HuH-7.5 (cell line): ENCODE measurements at regions not wholly inside any gene's neighbourhood (a gene's known extent, or its start where the extent isn't known, plus 50 kb on each side); places are given as distances from the start of the nearest gene placed in this dataset.
"Not testable (repeated sequence)": the region's sequence is repeated elsewhere in the genome, so short reads cannot be mapped to it uniquely, and the experiment has no call there.

ENCODE experiments used
- DNase-seq: peaks from one replicate; pipeline ENCODE4 v3.0.0; 2011; ENCODE audit warnings: low spot score

DNA sequence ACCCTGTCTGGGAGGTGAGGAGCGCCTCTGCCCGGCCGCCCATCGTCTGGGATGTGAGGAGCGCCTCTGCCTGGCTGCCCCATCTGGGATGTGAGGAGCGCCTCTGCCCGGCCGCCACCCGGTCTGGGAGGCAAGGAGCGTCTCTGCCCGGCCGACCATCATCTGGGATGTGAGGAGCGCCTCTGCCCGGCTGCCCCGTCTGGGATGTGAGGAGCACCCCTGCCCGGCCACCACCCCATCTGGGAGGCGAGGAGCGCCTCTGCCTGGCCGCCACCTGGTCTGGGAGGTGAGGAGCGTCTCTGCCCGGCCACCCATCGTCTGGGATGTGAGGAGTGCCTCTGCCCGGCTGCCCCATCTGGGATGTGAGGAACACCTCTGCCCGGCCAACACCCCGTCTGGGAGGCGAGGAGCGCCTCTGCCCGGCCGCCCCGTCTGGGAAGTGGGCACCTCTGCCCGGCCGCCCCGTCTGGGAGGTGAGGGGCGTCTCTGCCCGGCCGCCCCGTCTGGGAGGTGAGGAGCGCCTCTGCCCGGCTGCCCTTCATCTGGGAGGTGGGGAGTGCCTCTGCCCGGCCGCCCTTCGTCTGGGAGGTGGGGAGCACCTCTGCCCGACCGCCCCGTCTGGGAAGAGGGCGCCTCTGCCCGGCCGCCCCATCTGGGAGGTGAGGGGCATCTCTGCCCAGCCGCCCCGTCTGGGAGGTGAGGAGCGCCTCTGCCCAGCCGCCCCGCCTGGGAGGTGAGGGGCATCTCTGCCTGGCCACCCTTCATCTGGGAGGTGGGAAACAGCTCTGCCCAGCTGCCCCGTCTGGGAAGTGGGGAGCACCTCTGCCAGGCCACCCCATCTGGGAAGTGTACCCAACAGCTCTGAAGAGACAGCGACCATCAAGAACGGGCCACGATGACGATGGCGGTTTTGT, 399.7 kb downstream of the CAAP1 start:
- DNase-seq = not testable (repeated sequence)

DNA sequence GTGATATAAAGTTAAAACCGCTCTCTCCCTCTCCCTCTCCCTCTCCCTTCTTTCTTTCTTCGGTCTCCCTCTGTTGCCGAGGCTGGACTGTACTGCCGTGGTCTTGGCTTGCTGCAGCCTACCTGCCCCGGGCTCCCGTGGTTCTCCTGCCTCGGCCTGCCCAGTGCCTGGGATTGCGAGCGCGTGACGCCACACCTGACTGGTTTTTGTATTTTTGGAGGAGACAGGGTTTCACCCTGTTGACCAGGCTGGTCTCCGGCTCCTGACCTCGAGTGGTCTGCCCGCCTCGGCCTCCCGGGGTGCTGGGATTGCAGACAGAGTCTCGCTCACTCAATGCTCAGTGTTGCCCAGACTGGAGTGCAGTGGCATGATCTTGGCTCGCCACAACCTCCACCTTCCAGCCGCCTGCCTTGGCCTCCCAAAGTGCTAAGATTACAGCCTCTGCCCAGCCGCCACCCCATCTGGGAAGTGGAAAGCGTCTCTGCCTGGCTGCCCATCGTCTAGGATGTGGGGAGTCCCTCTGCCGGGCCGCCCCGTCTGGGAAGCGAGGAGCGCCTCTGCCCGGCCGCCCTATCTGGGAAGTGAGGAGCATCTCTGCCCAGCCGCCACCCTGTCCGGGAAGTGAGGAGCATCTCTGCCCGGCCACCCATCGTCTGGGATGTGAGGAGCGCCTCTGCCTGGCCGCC, 400.5 kb downstream of the CAAP1 start:
- not testable (repeated sequence) for DNase-seq

DNA sequence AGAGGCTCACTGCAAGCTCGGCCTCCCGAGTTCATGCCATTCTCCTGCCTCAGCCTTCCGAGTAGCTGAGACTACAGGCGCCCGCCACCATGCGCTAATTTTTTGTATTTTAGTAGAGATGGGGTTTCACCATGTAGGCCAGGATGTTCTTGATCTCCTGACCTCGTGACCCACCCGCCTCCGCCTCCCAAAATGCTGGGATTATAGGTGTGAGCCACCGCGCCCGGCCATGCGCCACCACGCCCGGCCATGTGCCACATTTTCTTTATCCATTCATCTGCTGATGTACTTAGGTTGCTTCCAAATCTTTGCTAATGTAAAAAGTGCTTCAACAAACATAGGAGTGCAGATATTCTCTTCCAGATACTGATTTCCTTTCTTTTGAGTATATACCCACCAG, 408.6 kb downstream of the CAAP1 start:
- no peak for DNase-seq

DNA sequence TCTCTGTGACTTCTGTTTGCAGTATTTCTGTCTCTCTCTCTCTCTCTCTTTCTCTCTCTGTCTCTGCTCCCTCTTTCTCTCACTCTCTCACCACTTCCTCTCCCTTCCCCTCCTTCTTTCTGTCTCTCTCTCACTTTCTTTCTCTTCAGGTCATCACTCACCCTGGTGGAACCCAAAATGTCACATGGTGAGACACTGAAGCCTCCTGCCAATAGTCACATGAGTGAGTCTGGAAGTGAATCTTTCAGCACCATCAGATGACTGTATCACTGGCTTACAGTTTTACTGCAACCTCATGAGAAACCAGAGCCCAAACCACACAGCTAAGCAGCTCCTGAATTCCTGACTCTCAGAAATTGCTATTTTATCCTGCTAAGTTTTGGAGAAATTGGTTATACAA, 414.6 kb downstream of the CAAP1 start:
- no peak for DNase-seq

DNA sequence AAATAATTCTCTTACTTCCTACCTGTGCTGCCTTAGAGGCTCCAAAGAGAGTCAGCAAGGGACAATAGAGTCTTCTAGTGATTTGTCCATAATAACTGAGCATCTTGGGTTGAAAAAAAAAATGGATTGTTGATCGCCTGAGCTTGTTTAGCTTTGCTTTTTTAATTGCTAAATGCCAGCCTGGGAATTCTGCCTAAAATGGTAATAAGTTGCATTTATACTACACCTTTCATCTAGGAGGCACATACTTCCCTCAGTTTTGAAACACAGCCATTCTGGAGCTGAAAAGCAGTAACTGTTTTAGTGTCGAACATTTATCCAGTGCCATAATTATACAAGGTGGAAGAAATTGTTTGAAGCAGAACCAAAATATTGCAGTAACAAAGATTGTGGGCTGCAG, 421.3 kb downstream of the CAAP1 start:
- DNase-seq = no peak

DNA sequence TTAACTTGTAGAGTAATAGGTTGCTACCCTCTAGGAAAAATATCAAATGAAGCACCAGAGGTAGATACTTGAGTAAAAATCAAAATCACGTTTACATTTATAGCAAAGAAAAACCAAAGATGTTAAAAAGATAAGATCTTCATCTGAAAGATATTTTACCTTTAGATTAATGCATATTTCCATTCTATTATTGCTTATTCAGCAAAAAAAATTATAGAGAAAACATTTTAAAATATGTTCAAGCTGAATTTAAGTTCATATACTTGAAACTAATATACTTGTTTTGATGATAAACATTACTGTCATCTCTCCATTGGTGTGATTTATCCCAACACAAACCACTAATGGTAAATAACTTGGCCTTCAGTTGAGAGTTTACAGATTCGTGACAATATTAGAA, 422.3 kb downstream of the CAAP1 start:
- DNase-seq = no peak

DNA sequence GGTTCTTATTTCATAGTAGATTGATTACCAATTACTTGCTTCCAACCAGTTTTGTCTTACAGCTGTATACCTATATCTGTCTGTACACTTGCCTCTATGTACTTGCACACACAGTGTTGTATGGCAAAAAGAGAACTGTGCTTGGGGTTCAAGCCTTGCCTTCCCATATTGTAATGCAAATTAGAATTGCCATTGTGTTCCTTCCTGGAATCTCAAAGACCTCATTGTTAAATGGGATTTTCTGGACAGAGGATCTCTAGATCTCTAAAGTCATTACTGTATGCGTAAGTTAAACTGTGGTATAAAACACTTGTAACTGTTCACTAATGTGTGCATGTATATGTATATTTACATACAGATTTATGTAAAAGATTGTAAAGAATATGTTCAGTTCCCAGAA, 428.8 kb downstream of the CAAP1 start:
- DNase-seq = no peak

DNA sequence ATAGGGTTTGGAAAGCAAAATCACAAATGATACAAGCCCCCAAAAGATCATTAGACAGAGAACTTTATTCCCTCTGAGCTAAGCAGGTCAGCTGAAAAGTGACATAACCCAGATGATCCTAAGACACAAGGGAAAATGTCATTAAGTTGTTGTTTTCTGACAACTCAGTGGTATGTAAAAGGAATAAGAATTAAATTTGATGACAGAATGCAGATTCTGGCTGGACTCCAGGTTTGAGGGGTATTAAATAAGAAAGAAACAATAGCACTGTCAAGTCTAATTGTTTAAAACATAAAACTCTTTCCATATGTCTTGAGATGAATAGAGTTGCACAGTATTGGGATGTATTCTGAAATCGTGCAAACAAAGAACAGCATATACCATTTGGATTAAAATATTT, 429.9 kb downstream of the CAAP1 start:
- DNase-seq = no peak

DNA sequence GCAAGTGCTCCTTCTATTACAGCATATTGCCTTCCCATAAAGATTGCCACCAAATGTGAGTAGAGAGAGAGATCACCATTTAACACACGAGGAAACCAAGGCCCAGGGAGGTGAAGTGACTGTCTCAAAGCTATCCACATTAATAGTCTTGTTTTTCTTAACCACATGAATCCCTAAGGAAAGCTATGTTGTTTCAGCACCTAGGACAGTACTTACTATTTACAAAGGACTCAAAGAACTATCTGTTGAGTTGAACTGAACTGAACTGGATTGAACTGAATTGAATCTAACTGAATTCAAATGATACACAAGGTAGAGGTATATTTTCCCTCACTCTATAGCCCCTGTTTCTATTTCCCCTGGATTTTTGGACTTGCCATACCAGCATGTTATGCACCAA, 430.4 kb downstream of the CAAP1 start:
- DNase-seq = no peak

DNA sequence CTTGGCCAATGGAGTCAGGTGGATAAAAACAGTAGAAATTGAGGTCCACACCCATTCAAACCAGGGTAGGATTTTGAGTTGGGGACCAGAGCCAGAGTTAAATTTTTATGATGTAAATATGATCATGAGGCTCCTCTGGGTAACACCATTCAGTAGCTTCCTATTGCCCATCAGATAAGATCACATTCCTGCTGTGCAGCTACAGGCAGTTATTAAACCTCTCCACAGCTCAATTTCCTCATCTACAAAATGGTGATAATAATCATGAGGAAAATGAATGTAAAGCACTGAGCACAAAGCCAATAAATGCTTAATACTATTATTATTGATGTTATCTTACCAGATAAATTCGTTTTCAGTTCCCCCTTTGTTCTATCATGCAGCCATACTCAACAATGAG, 432.0 kb downstream of the CAAP1 start:
- DNase-seq = no peak

DNA sequence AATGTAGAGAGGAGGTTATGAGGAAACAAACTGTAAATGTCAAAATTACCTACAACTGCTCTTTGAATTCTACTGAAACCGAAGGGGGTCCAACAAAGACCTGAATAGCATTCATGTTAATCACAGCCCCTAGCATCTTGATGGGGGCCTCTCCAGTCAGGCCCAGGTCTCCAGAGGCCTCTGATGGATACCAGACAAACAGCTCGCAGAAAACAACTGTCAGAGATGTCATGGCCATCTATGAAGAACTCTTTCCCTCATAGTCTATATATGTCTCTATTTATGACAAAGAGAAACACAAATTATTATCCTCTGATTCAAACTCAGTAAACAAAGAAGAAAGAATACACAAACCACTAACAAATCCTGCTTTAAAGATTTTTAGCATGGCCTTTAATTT, 432.6 kb downstream of the CAAP1 start:
- DNase-seq = no peak

DNA sequence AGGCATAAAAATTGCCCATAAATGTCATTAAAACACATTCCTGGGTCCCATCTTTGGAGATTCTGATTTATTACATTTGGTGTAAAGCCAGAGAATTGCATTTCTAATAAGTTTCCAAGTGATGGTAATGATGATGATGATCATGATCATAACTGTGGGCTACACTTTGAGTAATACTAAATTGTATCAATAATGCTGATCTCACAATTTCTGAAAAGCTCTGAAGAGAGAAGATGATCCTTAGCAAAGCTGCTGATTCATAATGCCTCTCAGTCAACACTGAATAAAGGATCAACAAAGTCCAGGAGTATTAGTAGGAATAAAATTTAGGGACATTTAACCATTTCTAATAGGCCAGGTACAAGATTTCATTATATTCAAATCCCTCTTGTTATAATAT, 434.5 kb downstream of the CAAP1 start:
- DNase-seq = no peak

DNA sequence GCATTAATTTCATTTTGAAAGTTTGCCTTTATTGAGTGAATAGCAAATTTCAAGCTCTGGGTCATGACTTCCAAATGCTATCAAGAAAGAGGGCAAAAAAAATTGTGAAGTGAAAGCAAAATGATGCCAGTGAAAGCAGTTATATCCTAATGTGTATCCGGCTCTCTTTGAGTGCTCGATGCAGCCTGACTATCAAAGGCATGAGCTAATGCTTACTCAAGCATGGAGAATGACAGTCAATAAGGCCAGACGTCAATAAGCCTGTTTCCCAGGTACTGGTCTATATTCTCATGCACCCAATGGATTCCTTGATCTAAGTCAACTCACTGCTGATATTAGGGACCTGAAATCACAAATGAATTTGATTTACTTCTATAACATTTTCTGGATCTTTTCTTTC, 435.5 kb downstream of the CAAP1 start:
- DNase-seq = no peak

DNA sequence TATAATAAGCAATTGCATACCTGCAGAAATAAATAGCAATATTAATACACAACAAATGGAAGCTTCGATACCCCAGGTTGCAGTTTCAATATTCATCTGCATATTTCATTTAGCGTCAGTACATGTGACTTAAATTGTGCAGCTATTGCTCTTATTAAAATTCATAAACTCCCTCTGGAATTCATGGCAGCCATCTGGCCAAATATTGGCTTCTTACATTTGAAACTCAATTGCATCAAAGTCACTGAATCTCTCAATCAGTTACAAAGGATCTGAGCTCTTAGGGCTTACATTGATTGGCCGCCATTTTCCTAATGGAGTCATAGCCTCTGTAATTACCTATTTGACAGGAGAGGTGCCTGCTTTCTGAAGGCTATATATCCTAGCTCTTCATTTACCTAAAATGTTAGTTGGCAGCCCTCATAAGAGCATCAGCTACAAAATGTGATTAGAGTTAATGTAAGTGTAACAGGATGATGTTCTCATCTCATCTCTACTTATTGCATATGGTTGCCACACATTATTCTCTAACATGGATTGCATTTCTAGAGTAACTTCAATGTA, 453.5 kb downstream of the CAAP1 start:
- DNase-seq = no peak

DNA sequence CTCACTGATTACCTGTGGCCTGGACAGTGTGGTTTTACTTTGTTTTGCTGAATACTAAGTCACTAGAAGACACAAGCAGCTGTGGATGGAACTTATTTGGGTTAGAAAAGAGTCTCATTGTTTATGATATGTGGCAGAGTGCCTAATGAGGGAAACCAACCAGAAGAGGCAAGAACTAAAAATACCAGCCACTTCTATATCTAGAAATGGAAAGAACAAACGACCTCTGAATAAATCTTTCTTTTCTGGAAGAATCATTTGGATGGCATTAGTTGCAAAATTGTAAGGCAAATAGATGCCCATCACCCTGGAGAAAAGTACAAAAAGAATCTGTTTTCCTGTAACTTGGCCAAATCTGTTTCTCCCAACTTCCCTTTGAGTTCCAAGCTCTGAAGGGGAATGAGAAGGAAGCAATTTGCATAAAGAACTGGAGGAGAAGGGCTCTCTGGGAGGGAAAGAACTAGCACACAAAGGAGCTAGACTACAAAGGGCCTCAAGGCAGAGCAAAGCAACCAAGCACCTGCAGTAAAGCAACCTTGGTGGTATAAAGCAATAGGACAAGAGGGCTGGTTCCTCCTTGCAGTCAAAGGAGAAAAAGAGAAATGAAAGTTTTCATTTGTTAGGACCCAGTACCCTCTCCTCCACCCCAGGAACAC, 455.4 kb downstream of the CAAP1 start:
- no peak for DNase-seq

DNA sequence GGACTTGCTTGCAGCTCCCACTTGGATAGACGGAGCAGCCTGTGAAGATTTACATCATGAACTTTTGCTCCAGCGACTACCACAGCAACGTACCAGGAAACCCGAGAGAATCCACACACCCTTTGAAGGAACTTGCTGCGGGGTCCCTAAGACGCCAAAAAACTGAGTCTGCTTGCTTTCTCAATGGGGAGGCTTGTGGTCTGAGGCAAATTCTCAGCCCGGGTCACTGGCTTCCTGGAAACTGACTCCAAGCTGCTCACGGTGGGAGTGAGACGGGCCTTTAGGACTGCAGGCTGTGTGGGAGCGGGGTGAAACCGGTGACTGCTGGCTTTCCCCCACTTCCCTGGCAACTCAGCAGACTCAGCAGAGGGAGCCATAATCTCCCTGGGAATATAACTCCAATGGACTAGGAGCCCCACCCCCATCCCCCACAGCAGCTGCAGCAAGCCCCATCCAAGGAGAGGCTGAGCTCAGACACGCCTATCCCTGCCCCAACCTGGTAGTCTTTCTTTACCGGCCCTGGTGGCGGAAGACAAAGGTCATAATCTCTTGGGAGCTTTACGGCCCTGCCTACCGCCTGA, 466.0 kb downstream of the CAAP1 start:
- no peak for DNase-seq

DNA sequence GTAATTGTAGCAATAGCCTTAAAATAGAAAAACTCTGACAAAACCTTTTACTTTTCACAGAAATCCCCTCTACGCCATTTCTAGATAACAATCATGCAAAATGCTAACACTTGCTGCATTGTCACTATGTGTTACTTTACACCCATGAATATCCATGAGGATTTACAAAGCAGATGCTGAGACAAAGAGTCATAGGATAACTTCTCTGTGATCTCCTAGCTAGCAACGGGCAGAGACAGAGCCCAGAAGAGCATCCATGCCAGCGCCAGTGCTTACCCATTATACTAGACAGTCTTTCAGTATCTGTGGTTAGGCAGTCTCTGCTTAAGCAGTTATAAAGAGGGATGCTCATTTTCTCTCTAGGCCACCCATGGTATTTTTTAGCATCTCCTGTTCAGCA, 474.1 kb downstream of the CAAP1 start:
- DNase-seq = no peak

DNA sequence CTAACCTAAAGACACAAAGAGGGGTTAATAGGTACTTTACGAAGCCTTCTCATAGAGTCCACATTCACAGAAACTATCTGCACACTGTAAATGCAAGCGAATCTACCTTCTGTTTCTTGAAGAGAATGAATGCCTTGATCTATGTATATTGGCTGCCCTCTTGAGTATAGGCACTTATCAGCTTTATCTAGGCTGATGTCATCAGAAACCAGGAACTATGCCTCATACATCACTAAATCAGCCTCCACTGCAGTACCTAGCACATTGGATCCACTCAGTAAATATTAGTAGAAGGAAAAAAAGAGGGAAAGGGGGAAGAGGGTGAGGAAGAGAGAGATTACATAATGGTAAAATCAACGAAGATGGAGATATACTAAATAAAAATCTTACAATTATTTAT, 477.1 kb downstream of the CAAP1 start:
- DNase-seq = no peak

DNA sequence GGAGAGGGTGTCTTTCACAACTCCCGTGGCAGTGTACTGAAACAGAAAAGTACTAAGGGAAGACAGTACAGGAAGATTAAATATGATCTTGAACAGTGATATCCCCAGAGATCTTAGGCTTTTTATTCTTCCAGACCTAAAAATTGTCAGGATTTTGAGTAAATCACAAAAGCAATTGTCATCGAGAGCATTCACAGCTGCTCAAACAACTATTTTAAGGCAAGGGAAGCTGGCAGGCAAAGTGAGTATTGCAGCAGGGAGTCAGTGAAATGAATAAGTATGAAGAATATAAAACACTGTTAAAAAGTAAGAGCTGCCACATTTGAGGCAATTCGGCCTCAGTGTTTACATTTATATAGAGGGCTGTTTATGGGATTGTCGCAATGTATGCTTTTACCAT, 479.0 kb downstream of the CAAP1 start:
- DNase-seq = no peak

DNA sequence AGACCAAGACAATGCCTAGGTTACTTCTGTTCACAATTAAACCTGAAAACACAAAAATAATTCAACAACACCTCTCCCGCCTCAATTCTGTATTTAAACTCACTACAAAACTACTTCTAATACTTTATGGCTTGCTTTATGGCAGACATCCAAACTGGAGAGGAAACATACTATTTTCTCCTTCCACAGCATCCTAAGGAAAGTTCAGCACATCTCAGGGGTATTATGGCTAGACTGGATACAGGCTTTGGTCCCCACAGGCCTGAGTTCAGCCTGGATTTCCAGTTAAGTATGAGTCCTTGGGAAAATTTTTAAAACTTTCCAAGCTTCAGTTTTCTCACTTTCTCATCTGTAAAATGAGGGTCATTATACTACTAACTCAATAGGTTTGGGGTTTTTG, 480.2 kb downstream of the CAAP1 start:
- DNase-seq = no peak

DNA sequence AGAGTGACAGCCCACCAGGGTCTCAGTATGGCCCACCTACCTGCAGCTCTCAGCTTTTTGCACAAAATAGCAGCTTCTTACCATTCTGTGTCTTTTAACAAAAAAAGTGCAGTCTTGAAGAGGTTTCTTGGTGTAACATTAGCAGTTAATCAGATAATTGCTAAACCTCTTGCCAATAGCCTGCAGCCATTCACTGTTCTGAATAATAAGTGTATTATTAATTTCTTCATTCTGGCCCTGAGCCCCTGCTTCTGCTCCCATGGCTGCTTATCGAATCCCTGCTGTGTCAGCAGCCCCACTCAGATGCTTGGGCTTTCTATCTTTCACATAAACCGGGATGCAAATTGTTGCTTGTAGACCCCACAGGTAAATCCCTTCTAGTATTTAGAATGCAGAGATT, 485.9 kb downstream of the CAAP1 start:
- DNase-seq = no peak

DNA sequence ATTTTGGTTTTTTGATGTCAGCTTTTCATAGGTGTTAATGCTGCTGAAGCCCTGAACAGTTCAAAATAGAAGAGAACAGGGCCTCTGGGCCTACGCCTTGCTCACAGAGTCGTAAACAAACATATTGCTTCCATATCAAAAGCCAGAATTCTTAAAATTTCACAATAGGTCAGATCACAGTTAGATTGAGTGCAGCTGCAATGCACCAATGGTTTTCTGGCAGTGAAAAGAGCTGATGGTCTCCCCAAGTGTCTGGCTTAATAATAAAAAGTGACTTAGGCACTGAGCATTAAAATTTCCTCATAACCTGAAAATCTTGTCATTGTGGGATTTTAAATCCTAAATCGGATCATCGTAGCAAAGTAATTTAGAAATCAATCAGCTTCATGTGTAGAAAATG, 493.0 kb downstream of the CAAP1 start:
- no peak for DNase-seq
